Forelimb muscle (tissue), 1 donor: ENCODE measurements at regions not wholly inside any gene's neighbourhood (a gene's known extent, or its start where the extent isn't known, plus 50 kb on each side); places are given as distances from the start of the nearest gene placed in this dataset.
A peak's percentile ranks its signal among the peaks of the same experiment; 100 is the strongest.
"Not testable (repeated sequence)": the region's sequence is repeated elsewhere in the genome, so short reads cannot be mapped to it uniquely, and the experiment has no call there.

Experiments used
- DNase-seq: peaks from one replicate; pipeline ENCODE4 v3.0.0-alpha.2; 2013; ENCODE audit warnings: low read depth

DNA sequence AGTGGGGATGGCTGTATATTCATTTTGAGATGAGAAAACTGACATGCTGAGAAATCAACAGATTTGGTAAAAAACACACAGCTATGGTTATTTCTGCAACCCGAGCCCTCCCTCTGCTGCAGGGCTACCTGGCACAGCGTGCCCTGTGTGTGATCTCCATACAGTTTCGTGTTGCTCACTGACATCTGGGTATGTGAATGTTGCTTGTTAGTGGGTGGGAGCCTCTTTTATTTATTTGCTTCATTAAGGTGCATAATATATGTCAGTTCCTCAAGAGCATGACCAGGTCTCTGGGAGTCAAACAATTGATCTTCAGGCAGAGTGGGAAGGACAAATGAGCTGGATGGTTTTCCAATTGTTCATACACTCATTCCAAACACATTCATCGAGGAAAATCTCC is 139.1 kb upstream of the FHL2 start:
- DNase-seq: no peak

GRCh38 chr2:105537466-105537865 is 138.6 kb upstream of the FHL2 start:
- DNase-seq: no peak

- no peak for DNase-seq
Observed at GRCh38 chr2:105536175-105536574, 137.3 kb upstream of the FHL2 start.

DNA sequence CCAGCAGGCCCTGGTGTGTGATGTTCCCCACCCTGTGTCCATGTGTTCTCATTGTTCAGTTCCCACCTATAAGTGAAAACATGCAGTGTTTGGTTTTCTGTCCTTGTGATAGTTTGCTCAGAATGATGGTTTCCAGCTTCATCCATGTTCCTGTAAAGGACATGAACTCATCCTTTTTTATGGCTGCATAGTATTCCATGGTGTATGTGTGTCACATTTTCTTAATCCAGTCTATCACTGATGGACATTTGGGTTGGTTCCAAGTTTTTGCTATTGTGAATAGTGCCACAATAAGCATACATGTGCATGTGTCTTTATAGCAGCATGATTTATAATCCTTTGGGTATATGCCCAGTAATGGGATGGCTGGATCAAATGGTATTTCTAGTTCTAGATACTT is 130.4 kb upstream of the FHL2 start:
- not testable (repeated sequence) for DNase-seq

DNA sequence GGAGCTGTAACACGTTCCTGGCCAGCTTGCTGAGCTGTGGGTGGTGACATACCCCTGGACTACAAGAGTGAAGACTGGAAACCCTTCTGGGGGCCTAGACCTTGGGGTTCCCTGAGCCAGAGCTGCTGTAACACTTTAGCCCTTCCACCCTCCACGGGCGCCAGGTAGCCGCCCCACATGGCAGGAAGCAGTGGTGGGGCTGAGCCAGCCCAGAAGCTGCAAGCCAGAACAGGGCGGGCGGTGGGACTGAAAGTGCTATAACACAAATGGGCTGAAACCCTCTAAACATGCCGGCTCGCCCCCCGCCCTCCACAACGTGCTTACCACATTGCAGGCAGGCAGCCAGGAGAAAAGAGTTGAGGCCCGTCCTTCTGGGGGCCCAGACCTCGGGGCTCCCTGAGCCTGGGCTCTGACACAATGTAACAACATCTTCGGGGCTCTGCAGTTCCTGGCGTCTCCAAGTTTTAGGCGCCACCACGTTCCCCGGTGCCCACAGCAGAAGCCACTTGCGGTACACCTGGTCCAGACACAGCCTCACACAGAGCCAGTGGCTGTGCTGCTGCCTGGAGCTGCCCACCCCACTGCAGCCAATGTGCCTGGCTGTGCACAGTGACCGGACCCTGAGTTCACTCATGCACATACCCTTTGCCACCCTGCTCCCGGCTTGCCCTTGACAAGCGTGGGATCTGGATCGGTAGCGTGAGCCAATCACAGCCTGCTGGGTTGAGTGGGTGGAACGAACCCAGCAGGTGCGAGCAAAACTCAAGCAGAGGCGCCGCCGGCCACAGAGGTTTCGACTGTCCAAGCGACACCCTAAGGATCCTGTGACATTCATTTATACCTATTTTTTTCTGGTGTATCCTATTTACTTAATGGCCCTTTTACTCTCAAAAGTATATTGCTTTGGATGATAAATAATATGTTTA is 127.4 kb upstream of the FHL2 start:
- no peak for DNase-seq

DNA sequence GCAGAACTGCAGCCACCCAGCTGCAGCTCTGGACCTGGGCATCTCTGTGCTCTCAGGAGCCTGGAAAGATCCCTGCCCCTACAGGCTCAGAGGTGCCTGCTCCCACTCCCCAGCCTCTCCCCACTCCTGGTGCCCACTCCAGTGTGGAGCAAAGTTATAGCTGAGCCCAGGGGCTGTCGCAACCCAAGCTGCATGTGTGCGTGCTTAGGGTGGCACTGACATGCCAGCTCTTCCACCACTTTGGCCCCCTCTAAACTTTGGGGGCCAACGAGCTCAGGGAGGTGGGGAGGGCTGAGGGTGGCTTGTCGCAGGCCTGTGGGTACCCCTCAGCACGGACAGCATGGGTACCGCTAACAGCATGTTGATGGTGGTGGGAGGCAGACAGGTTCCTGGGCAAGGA is 126.3 kb upstream of the FHL2 start:
- DNase-seq: no peak

GRCh38 chr2:105522645-105523044 is 123.8 kb upstream of the FHL2 start:
- no peak for DNase-seq

GRCh38 chr2:105521616-105522015 is 122.8 kb upstream of the FHL2 start:
- DNase-seq: no peak

GRCh38 chr2:105521176-105521575 is 122.3 kb upstream of the FHL2 start:
- DNase-seq: no peak

GRCh38 chr2:105519516-105519915 is 120.7 kb upstream of the FHL2 start:
- no peak for DNase-seq

- DNase-seq: no peak
Observed at GRCh38 chr2:105518897-105519296, 120.0 kb upstream of the FHL2 start.

DNA sequence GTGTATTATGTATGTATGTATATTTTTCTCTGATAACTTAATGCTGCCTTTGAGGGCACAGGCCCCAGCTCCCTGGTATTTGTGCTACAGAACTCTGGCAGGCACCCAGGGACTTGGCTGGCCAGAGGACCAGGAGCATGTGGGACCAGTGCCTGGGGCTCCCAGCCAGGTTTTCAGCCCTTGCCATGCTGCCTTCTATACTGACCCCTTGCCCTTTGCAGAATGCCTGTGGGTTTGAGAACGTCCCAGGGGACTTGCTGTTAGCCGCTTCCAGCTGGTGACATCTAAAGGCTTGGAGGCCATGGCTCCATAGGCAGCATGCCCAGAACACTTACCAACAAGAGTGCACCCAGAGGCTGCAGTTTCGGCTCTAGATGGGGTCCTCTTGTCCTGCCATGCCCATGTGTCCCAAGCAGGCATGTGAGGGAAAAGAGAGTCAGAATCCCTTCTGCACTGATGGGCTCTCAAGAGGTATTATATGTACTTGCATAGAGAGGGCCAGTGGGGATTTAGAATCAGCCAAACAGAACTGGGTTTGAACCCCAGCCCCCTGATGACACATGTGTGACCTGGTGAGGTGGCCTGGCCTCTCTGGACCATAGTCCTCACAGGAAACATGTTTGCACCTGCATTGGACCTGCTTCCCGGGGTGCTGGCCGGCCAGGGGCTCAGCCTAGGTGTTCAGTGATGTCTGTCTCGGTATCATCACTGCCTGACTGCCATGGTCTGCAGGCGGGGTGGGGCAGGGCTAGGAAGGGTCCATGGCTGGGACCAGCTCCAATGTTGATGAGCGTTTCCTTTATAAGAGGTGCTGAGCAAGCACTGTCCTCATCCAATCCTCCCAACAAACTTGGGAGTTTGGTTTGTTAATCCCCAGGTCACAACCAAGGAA is 119.2 kb upstream of the FHL2 start:
- no peak for DNase-seq

GRCh38 chr2:105515581-105516415 is 116.9 kb upstream of the FHL2 start:
- no peak for DNase-seq

DNA sequence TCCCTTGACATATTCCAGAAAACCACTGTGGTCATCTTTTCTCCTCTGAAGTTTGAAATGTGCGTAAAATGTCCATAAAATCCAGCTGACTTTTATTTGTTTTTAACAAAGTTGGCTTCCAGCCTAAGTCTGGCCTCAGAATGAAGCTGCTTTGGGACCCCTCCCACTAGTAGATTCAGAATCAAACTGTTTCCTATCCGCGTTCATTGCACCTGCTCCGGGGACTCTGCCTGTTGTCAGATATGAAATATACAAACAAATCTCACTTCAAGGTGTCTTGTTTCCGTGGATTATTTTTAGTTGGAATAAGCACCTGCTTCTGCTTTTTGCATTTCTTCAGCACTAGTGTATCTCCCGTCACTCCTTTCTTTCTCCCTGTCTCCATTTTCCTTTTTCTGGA is 115.7 kb upstream of the FHL2 start:
- no peak for DNase-seq

DNA sequence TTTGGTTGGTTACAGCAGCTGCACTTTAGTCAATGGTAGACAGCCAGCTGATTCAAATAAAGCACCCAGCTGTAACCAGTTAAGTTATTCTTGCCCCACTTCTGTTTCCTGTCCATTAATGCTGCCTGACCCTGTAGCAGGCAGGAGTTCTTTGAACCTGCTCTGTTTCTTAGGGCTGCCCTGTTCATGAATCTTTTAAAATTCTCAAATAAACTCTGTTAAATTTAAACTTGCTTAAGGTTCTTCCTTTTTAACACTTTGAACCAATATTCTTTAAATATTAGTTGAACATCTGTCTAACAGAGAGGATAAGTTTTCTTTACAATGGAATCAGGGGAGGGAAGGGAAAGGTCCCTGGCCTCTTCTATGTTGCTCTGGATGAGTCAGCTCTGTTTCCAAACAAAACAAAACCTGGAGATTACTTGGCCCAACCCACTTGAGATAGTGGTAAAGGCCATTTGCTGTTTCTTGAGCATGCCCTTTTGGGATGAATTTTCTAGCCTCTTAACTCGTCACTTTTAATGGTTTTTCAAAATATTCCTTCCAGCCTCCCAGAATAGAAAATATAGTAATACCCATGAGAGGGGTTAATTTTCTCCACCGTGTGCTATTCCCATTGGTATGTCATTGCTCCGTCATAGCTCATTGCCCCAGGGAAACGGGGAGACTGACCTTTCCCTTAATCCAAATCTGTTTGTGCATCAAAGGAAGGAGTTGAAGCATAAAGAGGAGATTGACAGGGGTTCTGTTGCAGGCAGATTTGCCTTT is 112.1 kb upstream of the FHL2 start:
- DNase-seq: no peak

DNA sequence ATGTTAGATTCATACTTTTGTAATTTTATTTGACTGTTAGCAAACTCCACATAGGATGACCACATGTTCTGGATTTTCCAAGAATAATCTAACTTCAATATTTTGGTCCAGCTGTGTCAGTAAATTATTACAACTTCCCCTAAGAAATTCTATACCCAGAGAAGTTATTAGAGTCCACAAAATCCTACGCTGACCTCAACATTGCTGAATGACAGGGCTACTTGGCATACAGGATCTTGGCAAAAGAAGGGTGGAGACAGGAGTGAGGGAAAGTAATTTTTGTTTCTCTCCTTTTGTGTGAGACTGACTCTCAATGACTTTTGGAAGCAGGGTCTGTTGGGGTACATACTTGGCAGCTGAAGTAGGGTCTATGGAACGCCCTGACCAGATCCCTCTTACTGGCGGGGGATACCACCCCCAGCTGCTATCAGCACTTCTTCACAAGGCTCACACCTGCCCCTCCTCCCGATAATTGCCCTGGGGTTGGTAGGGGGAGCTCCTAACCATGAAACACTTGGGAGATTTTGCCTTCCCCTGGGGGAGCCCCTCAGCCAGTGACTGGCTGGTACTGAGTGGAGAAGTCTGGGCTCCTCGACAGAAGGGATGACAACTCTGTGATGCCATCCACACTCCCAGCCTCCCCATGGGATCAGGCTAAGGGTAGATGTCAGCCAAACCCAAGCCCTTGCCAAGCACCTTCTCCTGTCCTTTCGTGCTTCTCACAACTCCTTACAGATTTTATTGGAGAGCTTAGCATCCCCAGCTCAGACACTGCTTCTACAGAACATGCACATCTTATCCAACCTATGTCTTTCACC is 110.6 kb upstream of the FHL2 start:
- DNase-seq: no peak

DNA sequence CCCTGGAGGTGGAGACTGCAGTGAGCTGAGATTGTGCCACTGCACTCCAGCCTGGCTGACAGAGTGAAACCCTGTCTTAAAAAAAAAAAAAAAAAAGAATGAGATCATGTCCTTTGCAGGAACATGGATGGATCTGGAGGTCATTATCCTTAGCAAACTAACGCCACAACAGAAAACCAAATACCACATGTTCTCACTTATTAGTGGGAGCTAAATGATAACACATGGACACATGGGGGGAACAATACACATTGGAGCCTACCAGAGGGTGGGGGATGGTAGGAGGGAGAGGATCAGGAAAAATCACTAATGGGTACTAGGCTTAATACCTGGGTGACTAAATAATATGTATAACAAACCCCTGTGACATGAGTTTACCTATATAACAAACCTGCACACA is 108.0 kb upstream of the FHL2 start:
- not testable (repeated sequence) for DNase-seq

- DNase-seq: peak; percentile 41
Observed at GRCh38 chr2:105504459-105504858, 105.6 kb upstream of the FHL2 start.

DNA sequence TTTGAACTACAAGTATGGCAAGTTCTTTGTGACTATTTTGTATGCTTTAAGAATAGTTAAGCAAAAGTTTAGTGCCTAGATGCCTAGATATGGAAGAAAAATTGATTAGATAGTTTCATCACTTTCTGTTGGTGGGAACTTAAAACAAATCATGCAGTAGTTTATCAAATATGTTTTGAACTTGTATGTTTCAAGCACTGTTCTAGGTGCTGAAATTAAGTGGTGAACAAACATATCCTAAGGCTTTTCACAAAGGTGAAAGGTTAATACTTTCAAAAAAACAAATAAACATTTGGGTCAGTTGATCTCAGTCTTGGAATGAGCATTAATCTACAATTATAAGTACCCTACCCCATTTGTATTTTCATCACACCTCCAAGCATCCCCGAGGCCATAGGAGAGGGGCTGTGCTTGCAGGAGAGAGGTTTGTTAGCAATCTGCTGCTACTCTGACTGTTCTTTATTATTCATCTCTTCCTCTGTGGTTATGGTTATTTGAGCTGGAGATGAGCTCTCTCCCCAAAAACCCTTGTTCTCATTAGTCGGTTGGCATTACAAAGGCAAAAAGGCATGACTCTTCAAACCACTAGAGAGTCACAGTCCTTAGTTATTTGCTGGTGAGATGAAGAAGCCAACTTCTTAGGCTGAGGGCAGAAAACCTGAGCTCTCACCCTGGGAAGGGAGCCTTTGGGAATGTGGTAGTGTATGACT is 103.9 kb upstream of the FHL2 start:
- no peak for DNase-seq
